COLO668 (cell line): ENCODE measurements at regions not wholly inside any gene's neighbourhood (a gene's known extent, or its start where the extent isn't known, plus 50 kb on each side); places are given as distances from the start of the nearest gene placed in this dataset.

Experiments
- DNase-seq: peaks from one replicate; lab custom pipeline; 2025; ENCODE audit not compliant: unreplicated experiment; lab: John Stamatoyannopoulos, UW

DNA sequence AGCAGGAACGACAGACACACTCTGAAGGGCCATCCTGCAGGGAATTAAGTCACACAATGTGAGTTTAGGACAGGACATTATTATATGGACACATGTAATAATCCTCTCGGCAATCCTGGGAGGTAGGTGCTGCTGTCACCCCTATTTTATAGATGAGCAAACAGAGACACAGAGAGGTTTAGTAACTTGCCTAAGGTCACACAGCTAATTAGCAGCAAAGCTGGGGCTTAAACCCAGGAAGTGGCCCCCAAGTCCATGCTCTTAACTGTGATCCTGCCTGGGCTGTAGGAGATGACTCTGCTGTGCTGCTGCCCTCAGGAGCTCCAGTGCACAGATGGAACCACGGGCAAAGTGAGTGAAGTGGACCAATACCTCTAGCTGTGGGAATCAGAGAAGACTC lies 660.0 kb downstream of the PTPRU start:
- DNase-seq = no peak

DNA sequence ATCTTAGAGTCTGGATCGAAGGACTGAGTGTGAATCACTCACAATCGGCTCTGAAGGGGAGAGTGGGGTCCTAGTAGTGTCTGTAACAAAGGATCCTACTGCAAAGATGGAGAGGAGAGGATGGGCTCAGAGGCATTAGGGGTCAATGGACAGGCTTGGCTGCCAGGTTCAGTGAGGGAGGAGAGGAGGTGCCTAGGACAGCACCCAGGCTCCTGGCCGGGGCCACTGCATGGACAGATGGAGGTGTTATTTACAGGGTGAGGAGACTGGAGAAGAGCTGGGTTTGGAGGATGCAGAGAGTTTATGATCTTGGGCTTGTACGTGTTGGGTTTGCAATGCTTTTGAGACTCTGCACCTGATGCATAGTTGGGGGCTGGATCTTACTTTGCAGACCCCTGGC lies 658.9 kb downstream of the PTPRU start:
- DNase-seq = no peak

DNA sequence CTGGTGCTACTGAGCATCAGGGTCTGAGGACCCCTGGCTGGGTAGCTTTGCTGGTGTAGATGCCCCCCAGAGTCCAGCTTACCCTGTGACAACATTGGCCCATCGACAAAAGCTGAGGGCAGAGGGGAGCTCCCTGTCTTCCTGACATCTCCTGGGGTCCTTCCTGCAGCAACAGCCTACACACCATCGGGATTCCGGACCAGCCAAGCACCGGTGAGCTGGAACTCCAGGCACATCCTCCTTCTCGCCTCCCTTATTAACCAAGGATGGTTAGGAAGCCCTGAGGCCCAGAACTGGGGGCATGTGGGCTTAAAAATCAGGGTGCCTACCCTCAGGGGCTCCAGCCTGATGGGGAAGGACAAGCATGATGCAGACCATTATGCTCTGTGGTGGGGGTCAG lies 658.0 kb downstream of the PTPRU start:
- no peak for DNase-seq

DNA sequence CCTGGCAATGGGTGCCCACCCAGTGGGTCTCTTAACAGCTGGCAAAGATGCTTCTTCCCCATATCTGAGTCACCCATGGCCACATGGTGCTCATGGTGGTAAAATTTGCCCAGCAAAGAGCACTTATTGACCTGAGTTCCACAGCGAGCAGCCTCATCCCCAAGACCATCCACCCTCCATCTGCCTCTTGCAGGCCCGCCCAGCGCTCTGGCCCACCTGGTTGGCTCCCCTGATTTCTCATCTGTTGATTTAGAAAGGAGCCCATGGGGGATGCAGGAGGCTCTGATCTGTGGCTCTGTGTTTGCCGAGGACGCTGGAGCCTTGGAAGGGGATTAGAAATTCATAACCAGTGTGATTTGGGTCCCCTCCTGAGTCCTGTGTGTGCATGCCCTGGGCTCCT lies 657.5 kb downstream of the PTPRU start:
- no peak for DNase-seq

DNA sequence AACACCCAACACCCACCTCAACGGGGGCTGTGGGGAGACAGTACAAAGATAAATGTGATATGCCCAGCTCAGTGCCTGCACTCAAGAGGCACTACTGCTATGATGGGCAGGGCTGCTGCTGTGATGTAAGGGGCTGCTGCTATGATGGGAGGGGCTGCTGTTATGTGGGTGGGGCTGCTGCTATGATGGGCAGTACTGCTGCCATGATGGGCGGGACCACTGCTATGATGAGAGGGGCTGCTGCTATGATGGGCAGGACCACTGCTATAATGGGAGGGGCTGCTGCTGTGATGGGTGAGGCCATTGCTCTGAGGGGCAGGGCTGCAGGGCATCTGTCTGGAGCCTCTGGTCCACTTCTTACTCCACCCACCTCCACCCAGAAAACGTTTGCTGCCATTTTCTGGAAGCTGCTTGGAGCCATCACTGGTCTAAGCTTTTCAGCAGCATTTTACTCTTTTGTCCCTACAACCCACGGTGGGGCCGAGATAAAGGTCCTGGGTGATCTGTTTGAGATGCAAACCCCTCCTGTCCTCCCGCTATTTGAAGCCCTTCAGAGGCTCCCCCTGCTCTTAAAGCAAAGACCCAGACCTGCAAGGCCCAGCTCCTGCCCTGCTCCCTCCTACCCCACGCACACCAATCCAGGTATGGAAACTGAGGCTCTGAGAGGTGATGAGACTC lies 656.9 kb downstream of the PTPRU start:
- no peak for DNase-seq

DNA sequence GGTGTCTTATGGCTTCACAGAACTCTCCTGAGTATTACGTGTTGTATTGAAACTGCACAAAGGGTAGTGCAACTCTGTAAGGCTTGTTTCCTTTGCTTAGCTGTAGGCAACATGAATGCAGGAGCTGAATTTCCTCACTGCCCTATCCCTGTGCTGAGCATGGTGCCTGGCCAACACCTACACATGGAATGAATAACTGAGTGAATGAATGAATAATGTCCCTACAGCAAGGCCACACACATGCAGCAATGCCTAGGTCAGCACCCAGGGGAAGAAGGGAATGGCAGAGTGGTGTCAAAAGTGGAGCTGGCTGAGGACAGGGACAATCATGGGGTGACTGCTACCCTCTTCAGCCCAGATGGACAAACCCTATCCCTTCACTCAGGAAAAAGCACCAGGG lies 655.9 kb downstream of the PTPRU start:
- DNase-seq = no peak

DNA sequence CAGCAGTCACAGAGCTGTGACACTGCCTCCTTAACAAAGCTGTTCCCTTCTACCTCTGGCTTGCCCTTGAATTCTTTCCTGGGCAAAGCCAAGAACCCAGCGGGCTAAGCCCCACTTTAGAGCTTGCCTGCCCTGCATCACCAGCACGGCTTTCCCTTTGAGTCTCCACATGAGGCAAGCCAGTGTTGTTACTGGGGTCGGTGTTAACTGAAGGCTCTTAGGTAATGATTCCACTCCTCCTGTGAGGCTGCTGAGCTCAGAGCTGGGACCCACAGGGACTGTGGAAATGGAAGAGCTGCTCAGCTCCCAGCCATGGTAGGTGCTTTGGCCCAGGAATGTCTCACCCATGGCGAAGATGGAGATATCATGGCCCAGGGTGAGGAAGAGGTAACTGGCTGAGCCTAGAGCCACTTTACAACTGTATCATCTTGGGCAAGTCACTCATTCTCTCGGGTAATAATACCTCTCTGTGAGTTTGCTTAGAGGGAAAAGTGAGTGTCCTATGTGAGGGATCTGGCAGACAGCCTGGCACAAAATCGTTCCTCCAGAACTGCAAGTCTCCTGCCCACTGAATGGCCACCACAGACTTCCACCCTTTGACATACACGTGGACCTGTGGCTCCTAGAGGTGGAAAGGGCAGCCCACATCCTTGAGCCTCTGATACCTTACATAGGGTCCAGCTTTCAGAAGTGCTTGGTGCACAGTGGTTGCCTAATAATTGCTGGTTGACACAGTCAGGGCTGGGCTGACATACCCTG lies 654.1 kb downstream of the PTPRU start:
- no peak for DNase-seq

DNA sequence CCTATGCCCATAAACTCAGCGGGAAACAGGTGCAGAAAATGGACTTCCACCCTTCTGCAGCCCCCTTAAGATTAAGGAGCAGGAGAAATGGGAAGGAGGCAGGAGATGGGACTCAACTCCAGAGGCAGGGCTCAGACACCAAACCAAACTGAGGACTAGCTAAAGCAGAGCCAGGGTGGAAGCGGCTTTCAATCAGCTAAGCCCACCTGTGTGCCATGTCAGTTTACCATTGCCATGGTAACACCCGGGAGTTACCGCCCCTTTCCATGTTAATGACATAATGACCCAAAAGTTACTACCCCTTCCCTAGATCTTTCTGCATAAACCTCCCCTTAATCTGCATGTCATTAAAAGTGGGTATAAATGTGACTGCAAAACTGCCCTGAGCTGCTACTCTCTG lies 653.5 kb downstream of the PTPRU start:
- DNase-seq = no peak

DNA sequence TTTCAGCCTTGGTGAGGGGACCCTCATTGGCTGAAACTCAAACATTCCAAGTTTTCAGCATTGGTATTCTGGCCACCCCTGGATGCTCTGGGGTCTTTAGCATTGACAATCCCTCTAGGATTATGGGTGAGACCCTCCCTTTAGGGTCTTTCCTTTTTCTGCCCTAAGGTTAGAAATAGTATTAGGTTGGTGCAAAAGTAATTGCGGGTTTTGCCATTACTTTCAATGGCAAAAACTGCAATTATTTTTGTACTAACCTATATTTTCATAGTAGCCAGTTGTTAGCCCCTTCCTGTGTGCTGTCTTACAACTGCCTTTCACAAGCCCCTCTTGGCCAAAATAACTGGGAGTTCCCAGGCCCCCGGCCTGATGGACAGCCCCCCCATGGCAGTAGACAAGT lies 648.4 kb downstream of the PTPRU start:
- DNase-seq = no peak

DNA sequence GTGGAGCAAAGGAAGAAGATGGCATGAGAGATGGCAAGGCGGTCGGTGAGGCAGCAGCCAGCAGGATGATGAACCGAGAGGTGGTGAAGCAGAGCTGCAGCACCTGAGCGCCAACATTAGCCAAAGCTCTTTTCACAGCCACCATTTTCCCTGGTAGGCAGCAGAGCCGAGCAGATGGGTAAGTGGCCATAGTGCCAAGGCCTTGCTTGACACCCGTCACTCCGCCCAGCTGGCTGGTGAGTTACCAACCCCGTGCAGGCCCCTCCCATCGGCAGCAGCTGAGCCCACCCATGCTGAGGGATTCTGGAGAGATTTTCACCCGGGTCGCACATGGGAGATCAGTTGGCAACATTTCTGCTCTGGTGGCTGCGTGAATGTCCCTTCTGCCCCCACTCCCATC lies 647.7 kb downstream of the PTPRU start:
- no peak for DNase-seq

DNA sequence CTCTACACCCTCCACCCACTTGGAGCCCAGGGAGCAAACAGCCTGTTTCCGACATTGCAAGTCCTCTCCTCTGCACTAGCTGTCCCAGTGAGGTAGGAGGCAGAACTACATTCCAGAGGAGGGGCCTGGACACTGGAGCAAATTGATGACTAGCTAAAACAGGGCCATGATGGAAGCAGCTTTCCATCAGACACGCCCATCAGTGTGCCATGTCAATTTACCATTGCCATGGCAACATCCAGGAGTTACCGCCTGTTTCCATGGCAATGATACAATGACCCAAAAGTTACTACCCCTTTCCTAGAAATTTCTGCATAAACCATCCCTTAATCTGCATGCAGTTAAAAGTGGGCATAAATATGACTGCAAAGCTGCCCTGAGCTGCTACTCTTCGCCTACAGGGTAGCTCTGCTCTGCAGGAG lies 647.1 kb downstream of the PTPRU start:
- no peak for DNase-seq

DNA sequence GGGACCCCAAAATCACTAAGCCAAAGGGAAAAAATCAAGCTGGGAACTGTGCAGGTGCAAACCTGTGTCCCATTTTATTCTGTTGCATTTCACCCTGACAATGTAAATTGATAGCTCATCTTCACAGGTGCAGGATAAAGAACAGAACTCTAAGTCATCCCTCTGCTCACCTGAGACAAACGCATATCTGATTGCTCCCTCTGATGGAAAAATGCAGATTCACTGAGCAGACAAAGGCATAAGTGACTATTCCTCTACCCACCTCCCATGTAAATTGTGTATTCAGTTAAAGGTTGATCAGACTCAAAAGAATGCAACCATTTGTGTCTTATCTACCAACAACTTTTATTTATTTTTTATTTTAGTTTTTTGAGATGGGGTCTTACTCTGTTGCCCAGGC lies 644.2 kb downstream of the PTPRU start:
- peak; percentile 19 for DNase-seq

DNA sequence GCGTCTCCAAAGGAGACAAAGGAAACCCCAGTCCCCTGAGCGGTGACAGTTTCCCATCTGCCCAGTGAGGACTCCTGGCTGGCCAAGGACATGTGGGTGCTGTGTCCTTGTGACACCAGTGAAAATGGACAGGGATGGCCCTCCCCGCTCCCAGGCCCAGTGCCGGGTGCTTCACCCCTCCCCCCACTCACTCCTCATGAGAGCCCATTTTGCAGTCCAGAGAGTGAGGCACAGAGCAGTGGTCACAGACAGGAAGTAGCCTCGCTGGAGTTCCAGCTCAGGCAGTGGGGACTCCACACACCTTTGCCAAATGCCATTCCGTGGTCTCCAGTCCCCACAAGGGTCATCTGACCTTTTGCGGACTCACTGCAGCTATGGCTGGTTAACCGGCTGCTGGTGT lies 642.9 kb downstream of the PTPRU start:
- DNase-seq = no peak

DNA sequence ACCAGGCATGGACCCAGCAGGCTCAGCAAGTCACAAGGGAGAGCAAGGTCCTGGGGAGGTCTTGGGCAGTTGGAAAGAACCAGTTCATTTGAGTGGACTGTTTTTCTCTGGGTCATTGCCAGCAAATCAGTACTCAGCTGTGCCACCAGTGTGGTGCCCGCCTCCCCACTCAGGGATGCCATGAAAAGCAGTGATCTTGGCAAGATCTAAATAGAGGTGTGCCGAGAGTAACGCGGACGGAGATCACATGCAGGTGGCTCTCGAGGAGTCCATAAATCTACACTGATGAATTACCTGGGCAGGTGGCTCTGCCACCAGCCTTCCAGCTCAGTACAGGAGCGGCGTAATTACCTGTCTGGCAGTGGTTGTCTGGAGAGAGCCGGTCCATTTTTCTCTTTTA lies 642.2 kb downstream of the PTPRU start:
- DNase-seq = no peak

DNA sequence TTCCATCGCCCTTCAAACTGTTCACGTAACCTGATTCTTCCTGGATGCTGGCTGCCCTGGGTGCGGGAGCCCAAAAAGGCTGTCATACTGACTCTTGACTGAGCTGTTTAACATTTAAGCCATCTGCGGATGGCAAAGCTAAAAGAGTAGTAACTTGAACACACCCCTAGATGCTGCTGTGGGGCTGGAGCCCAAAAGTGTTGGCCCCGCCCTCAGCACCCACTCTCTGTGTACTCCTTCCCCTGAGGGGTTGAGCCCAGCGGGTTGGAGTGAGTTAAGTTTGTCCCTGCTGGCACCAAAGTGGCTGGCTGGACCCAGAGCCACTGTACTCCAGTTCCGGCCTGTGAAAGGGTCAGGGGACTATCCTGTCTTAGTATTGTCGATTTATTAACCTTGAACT lies 640.6 kb downstream of the PTPRU start:
- no peak for DNase-seq

DNA sequence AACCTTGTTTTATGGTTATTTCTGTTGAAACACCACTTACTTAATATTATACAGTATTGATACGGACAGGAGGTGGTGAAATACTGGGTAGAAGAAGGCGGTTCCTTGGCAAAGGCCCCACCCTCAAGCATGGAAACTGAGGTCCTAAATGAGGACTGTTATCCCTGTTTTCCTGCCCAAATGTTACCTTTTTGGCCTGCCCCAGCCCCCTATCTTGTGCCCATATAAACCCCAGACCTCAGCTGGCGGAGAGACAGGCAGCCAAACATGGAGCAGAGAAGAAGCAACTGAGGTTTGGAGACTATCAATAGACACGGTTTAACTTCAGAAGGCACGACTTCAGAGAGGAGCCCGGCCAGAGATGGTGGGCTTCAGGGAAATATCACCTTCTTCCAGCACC lies 640.1 kb downstream of the PTPRU start:
- DNase-seq = no peak

DNA sequence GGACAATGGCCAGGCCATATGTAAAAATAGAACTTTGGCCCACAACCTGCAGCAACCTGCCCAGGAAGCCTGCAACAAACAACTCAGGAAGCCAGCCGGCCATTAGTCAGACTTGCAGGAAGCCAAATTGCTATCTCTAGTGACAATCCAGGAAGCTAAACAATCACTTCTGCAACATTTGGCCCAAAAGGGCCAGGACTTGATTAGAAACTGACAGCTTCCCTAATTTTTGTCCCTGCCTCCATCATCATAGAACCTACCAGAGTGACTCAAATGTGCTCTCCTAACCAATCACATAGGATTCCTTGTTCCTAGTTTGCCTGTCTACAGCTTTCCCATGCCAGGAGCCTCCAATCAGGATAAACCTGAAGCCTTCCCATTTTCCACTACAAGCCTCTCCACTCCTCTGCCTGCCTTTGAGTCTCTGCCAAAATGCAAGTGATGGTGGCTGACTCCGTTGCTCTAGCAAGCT lies 639.3 kb downstream of the PTPRU start:
- DNase-seq = no peak

DNA sequence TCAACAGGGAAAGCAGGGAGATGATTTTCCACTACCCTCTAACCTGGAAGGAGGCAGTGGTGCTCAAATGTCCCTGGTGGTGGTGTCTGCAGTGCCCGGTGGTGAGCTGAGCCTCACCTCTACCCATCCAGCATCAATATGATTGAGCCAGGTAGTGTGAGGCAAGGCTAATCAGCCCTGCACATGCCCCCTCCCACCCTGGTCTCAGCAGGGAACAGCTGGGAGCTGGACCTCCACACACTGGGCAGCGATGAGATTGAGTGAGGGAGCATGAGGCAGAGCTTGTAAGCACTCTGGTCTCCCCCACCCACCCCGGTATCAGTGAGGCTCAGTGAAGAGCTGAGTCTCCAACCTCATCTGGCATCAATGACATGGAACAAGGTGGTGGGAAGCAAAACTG lies 634.3 kb downstream of the PTPRU start:
- DNase-seq = no peak

DNA sequence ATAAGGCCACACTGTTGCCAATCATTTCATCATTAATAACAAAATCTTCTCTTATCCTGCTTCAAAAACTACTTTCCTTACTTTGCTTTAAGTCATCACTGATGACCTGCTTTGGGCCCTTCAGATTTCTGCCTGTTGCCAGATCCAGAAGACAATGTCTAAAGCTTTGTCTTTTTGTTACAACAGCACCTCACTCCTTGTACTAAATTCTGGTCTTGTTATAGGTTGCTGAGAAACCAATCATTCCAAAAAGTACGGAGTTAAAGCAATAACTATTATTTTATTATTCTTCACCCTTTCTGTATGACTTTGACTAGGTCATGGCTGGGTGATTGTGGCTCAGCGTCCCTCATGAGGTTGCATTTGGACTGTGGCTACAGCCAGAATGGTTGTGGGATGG lies 633.5 kb downstream of the PTPRU start:
- DNase-seq = no peak

DNA sequence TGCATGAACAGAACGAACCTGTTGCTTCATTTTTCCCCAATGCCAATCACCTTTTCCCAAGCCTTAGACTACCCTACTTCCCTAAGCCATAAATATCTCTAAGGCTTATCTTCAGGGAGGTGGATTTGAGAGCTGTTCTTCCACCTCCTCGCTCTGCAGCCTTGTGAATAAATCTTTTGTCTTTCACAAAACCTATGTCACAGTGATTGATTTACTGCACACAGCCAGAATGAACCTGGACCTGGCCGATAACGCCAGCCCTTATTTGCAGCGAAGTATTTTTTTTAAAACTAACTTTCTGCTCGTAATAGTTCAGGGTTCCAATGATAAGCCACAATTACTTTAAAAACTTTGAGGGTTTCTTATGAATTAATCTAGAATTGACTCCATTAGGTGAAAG lies 632.6 kb downstream of the PTPRU start:
- no peak for DNase-seq

DNA sequence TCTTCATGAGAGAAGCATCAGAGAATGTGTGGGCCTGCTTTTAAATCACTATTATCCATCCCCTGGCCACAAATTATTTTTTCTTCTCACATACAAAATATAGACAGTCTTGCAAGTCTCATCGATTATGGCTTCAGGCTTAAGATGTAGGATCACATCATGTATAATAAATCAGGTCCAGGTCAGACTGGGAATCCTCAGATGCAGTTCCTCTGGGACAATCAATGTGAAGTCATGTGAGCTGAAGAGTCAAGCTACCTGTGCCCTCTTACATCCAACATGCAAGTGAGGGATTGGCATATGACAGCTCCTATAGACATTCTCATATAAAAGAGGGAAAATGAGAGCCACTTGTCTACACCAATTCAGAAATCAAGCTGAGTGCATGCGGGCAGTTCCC lies 631.8 kb downstream of the PTPRU start:
- DNase-seq = no peak

DNA sequence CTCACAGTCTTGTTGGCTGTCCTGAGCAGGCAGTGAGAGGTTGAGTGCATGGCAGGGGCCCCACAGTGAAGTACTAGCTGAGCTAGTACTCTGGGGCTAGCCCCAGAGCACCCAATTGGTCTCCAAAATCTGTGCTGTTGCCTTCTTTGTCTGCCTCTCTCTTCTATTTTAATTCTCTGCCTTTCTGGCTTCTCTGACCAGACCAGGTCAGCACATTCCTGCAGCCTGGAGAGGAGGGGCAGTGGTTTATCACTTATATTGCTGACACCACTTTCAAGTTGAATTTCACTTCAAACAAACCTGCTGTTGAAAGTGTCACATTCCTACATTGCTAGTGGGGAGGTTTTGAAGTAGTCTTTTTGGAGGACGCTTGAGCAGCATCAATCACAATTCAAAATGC lies 628.7 kb downstream of the PTPRU start:
- no peak for DNase-seq
